ENCODE measurements at regions not wholly inside any gene's neighbourhood (a gene's known extent, or its start where the extent isn't known, plus 50 kb on each side); places are given as distances from the start of the nearest gene placed in this dataset.

- H3K36me3 ChIP-seq (ENCODE audit: control insufficient read depth in 2 of 2, insufficient read depth in 2 of 2, low read length in 2 of 2), result no peaks in the 10 kb centered on the region
- H3K4me3 ChIP-seq (ENCODE audit: low read length in 2 of 2), result no peak overlapping the region
- H3K27ac ChIP-seq (ENCODE audit: low read length), result no peak overlapping the region
- no peaks in the 10 kb centered on the region for H3K9me3 ChIP-seq (ENCODE audit: control insufficient read depth in 2 of 2, low read length in 2 of 2)
- peaks cover 20 to 22% of the 10 kb centered on the region in 2 donors for H3K27me3 ChIP-seq (ENCODE audit: control insufficient read depth in 1 of 2, insufficient read depth in 2 of 2, low read length in 2 of 2)
- peaks cover 15% of the 10 kb centered on the region for H3K4me1 ChIP-seq (ENCODE audit: control insufficient read depth, insufficient read depth, low read length)
- H3K9ac ChIP-seq (ENCODE audit: low read length in 2 of 2), result no peak overlapping the region
Observed at GRCh38 chr1:47703981-47704596, 266.2 kb downstream of the FOXD2 start.

GRCh38 chr1:47705517-47706130 lies 267.8 kb downstream of the FOXD2 start:
- Histone ChIP-seq H3K27ac (ENCODE audit: low read length) (no peak overlapping the region), H3K36me3 (ENCODE audit: control insufficient read depth in 2 of 2, insufficient read depth in 2 of 2, low read length in 2 of 2) (no peaks in the 10 kb centered on the region), H3K27me3 (ENCODE audit: control insufficient read depth in 1 of 2, insufficient read depth in 2 of 2, low read length in 2 of 2) (peaks cover 33 to 38% of the 10 kb centered on the region in 2 donors), H3K4me1 (ENCODE audit: control insufficient read depth, insufficient read depth, low read length) (peaks cover 29% of the 10 kb centered on the region), H3K4me3 (ENCODE audit: low read length in 2 of 2) (no peak overlapping the region), H3K9me3 (ENCODE audit: control insufficient read depth in 2 of 2, low read length in 2 of 2) (no peaks in the 10 kb centered on the region), H3K9ac (ENCODE audit: low read length in 2 of 2) (no peak overlapping the region)

- H3K36me3 ChIP-seq (ENCODE audit: control insufficient read depth in 2 of 2, insufficient read depth in 2 of 2, low read length in 2 of 2), result no peaks in the 10 kb centered on the region
- no peak overlapping the region for H3K27ac ChIP-seq (ENCODE audit: low read length)
- no peak overlapping the region for H3K9ac ChIP-seq (ENCODE audit: low read length in 2 of 2)
- H3K4me3 ChIP-seq (ENCODE audit: low read length in 2 of 2), result no peak overlapping the region
- H3K4me1 ChIP-seq (ENCODE audit: control insufficient read depth, insufficient read depth, low read length), result peaks cover 29% of the 10 kb centered on the region
- H3K27me3 ChIP-seq (ENCODE audit: control insufficient read depth in 1 of 2, insufficient read depth in 2 of 2, low read length in 2 of 2), result peaks cover 51 to 56% of the 10 kb centered on the region in 2 donors
- H3K9me3 ChIP-seq (ENCODE audit: control insufficient read depth in 2 of 2, low read length in 2 of 2), result no peaks in the 10 kb centered on the region
Observed at GRCh38 chr1:47707503-47707902, 269.7 kb downstream of the FOXD2 start.

GRCh38 chr1:47708019-47708535 lies 270.2 kb downstream of the FOXD2 start:
- Histone ChIP-seq H3K27me3 (ENCODE audit: control insufficient read depth in 1 of 2, insufficient read depth in 2 of 2, low read length in 2 of 2) (peaks cover 57 to 62% of the 10 kb centered on the region in 2 donors), H3K27ac (ENCODE audit: low read length) (no peak overlapping the region), H3K36me3 (ENCODE audit: control insufficient read depth in 2 of 2, insufficient read depth in 2 of 2, low read length in 2 of 2) (no peaks in the 10 kb centered on the region), H3K9ac (ENCODE audit: low read length in 2 of 2) (no peak overlapping the region), H3K4me3 (ENCODE audit: low read length in 2 of 2) (no peak overlapping the region), H3K9me3 (ENCODE audit: control insufficient read depth in 2 of 2, low read length in 2 of 2) (no peaks in the 10 kb centered on the region), H3K4me1 (ENCODE audit: control insufficient read depth, insufficient read depth, low read length) (peaks cover 28% of the 10 kb centered on the region)

GRCh38 chr1:47708658-47709018 lies 270.8 kb downstream of the FOXD2 start:
- Histone ChIP-seq H3K4me3 (ENCODE audit: low read length in 2 of 2) (peak overlapping the region in 1 of 2 donors; percentile 67), H3K9me3 (ENCODE audit: control insufficient read depth in 2 of 2, low read length in 2 of 2) (no peaks in the 10 kb centered on the region), H3K27ac (ENCODE audit: low read length) (no peak overlapping the region), H3K27me3 (ENCODE audit: control insufficient read depth in 1 of 2, insufficient read depth in 2 of 2, low read length in 2 of 2) (peaks cover 61 to 68% of the 10 kb centered on the region in 2 donors), H3K9ac (ENCODE audit: low read length in 2 of 2) (no peak overlapping the region), H3K4me1 (ENCODE audit: control insufficient read depth, insufficient read depth, low read length) (peaks cover 25% of the 10 kb centered on the region), H3K36me3 (ENCODE audit: control insufficient read depth in 2 of 2, insufficient read depth in 2 of 2, low read length in 2 of 2) (no peaks in the 10 kb centered on the region)

- Histone ChIP-seq H3K9me3 (ENCODE audit: control insufficient read depth in 2 of 2, low read length in 2 of 2) (no peaks in the 10 kb centered on the region), H3K27me3 (ENCODE audit: control insufficient read depth in 1 of 2, insufficient read depth in 2 of 2, low read length in 2 of 2) (peaks cover 65 to 74% of the 10 kb centered on the region in 2 donors), H3K4me1 (ENCODE audit: control insufficient read depth, insufficient read depth, low read length) (peaks cover 25% of the 10 kb centered on the region), H3K4me3 (ENCODE audit: low read length in 2 of 2) (peak overlapping the region; percentile 43 to 67), H3K36me3 (ENCODE audit: control insufficient read depth in 2 of 2, insufficient read depth in 2 of 2, low read length in 2 of 2) (no peaks in the 10 kb centered on the region), H3K9ac (ENCODE audit: low read length in 2 of 2) (no peak overlapping the region), H3K27ac (ENCODE audit: low read length) (no peak overlapping the region)
Observed at GRCh38 chr1:47709019-47709871, 271.4 kb downstream of the FOXD2 start.

GRCh38 chr1:47709872-47710231 lies 272.0 kb downstream of the FOXD2 start:
- Histone ChIP-seq H3K27me3 (ENCODE audit: control insufficient read depth in 1 of 2, insufficient read depth in 2 of 2, low read length in 2 of 2) (peaks cover 71 to 80% of the 10 kb centered on the region in 2 donors), H3K9ac (ENCODE audit: low read length in 2 of 2) (no peak overlapping the region), H3K36me3 (ENCODE audit: control insufficient read depth in 2 of 2, insufficient read depth in 2 of 2, low read length in 2 of 2) (no peaks in the 10 kb centered on the region), H3K4me3 (ENCODE audit: low read length in 2 of 2) (peak overlapping the region; percentile 43 to 67), H3K9me3 (ENCODE audit: control insufficient read depth in 2 of 2, low read length in 2 of 2) (no peaks in the 10 kb centered on the region), H3K27ac (ENCODE audit: low read length) (no peak overlapping the region), H3K4me1 (ENCODE audit: control insufficient read depth, insufficient read depth, low read length) (peaks cover 25% of the 10 kb centered on the region)

GRCh38 chr1:47710329-47711071 lies 272.7 kb downstream of the FOXD2 start:
- H3K36me3 ChIP-seq (ENCODE audit: control insufficient read depth in 2 of 2, insufficient read depth in 2 of 2, low read length in 2 of 2), result no peaks in the 10 kb centered on the region
- peaks cover 25% of the 10 kb centered on the region for H3K4me1 ChIP-seq (ENCODE audit: control insufficient read depth, insufficient read depth, low read length)
- peaks cover 75 to 81% of the 10 kb centered on the region in 2 donors for H3K27me3 ChIP-seq (ENCODE audit: control insufficient read depth in 1 of 2, insufficient read depth in 2 of 2, low read length in 2 of 2)
- no peak overlapping the region for H3K9ac ChIP-seq (ENCODE audit: low read length in 2 of 2)
- peak overlapping the region in 1 of 2 donors; percentile 67 for H3K4me3 ChIP-seq (ENCODE audit: low read length in 2 of 2)
- no peaks in the 10 kb centered on the region for H3K9me3 ChIP-seq (ENCODE audit: control insufficient read depth in 2 of 2, low read length in 2 of 2)
- H3K27ac ChIP-seq (ENCODE audit: low read length), result no peak overlapping the region
